Kidney epithelial cell (primary cell): ENCODE measurements at regions not wholly inside any gene's neighbourhood (a gene's known extent, or its start where the extent isn't known, plus 50 kb on each side); places are given as distances from the start of the nearest gene placed in this dataset.

ENCODE experiments used
- DNase-seq: peaks from one replicate; pipeline ENCODE4 v3.0.0-alpha.2; 2010; ENCODE audit warnings: low read depth
- H3K27me3 ChIP-seq: 2 replicates; pipeline ENCODE4 v1.6.0; 2011; ENCODE audit warnings: low read length; ENCODE audit not compliant: control insufficient read depth, insufficient read depth
- H3K36me3 ChIP-seq: 2 replicates; pipeline ENCODE4 v1.5.1; 2011; ENCODE audit warnings: low read length; ENCODE audit not compliant: control insufficient read depth, insufficient read depth
- H3K4me3 ChIP-seq: 2 replicates; pipeline ENCODE4 v1.5.1; 2011; ENCODE audit warnings: low read depth, mild to moderate bottlenecking, control low read depth, low read length
- CTCF ChIP-seq: IDR thresholded peaks from 2 replicates; pipeline ENCODE4 v1.5.1; 2011; ENCODE audit warnings: mild to moderate bottlenecking, moderate library complexity, low read length, control low read depth, inconsistent platforms; ENCODE audit not compliant: insufficient read depth, poor library complexity, severe bottlenecking

GRCh38 chr2:200013906-200014305 lies 58.5 kb downstream of the MAIP1 start:
- DNase-seq, result no peak
- TF ChIP-seq CTCF, result no peak
- Histone ChIP-seq H3K36me3 (no peaks in the 10 kb centered on the region), H3K27me3 (no peaks in the 10 kb centered on the region), H3K4me3 (no peak overlapping the region)

- Histone ChIP-seq H3K4me3 (no peak overlapping the region), H3K27me3 (no peaks in the 10 kb centered on the region), H3K36me3 (no peaks in the 10 kb centered on the region)
- TF ChIP-seq CTCF, result no peak
- DNase-seq, result no peak
Measured at GRCh38 chr2:200021449-200022114, 66.2 kb downstream of the MAIP1 start.

GRCh38 chr2:200022511-200022910 lies 67.1 kb downstream of the MAIP1 start:
- DNase-seq, result no peak
- Histone ChIP-seq H3K27me3 (no peaks in the 10 kb centered on the region), H3K36me3 (no peaks in the 10 kb centered on the region), H3K4me3 (no peak overlapping the region)
- TF ChIP-seq CTCF, result no peak

- no peak for TF ChIP-seq CTCF
Measured at GRCh38 chr2:200023570-200023969, 68.2 kb downstream of the MAIP1 start.

GRCh38 chr2:200025717-200026116 lies 70.3 kb downstream of the MAIP1 start:
- DNase-seq, result no peak
- TF ChIP-seq CTCF, result no peak
- no peaks in the 10 kb centered on the region for H3K27me3 ChIP-seq
- no peaks in the 10 kb centered on the region for H3K36me3 ChIP-seq
- H3K4me3 ChIP-seq, result no peak overlapping the region

More at GRCh38 chr2:200023570-200023969, 68.2 kb downstream of the MAIP1 start:
- DNase-seq, result no peak
- no peaks in the 10 kb centered on the region for H3K27me3 ChIP-seq
- H3K4me3 ChIP-seq, result no peak overlapping the region
- H3K36me3 ChIP-seq, result no peaks in the 10 kb centered on the region
